Body of pancreas (tissue), 4 donors: ENCODE measurements at regions not wholly inside any gene's neighbourhood (a gene's known extent, or its start where the extent isn't known, plus 50 kb on each side); places are given as distances from the start of the nearest gene placed in this dataset.

Source experiments
- CTCF ChIP-seq, 7 experiments: fragments of 450-650 bp in 4 of 7; fragments of 200-600 bp in 3 of 7; sonication (generic) in 3 of 7; IDR thresholded peaks; one replicate each; pipeline ENCODE4 v1.5.1; 2016 to 2019; ENCODE audit warnings: antibody characterized with exemption in 7 of 7
- POLR2A ChIP-seq, 3 donors: fragments of 450-650 bp; IDR thresholded peaks; one replicate each; pipeline ENCODE4 v1.6.1; 2016; ENCODE audit warnings: antibody characterized with exemption in 3 of 3, mild to moderate bottlenecking in 2 of 3

GRCh38 chr3:89714237-89714636, 606.8 kb downstream of the EPHA3 start:
- TF ChIP-seq CTCF (IDR thresholded peaks at IDR 0.05) (no peak), POLR2A (IDR thresholded peaks at IDR 0.05) (no peak)
